ENCODE measurements at regions not wholly inside any gene's neighbourhood (a gene's known extent, or its start where the extent isn't known, plus 50 kb on each side); places are given as distances from the start of the nearest gene placed in this dataset.

DNA sequence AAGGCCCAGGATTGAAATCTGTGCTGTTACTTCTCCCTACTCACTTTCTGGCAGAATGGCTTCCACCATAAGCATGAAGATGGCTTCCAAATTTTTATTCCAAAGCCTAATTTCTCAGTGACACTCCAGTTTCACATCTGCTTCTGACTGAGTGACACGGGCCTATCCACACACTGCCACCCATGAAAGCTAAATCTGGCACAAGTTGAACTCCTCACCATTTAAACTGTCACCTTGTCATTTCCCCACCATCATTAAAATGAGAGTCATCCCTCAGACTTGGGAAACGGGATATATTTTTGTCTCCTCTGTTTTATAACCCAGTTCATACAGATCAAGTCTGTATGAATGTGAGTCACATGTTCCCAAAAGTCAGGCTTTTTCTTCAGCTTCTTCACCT, 77.1 kb downstream of the MGST1 start:
- Histone ChIP-seq H2AFZ (ENCODE audit: low read length) (no peak overlapping the region), H3K79me2 (ENCODE audit: control insufficient read depth, insufficient read depth, low read length) (no peaks in the 10 kb centered on the region), H3K27ac (ENCODE audit: insufficient read depth, low read length) (no peak overlapping the region), H3K36me3 (ENCODE audit: control insufficient read depth, insufficient read depth, low read length) (no peaks in the 10 kb centered on the region), H3K4me2 (ENCODE audit: extremely low read depth, insufficient read depth, low read length) (no peak overlapping the region), H3K4me3 (replicated peaks in 1 of 4; ENCODE audit: control extremely low read depth in 1 of 4, insufficient read depth in 1 of 4, low read depth in 3 of 4, low read length in 4 of 4) (no peak overlapping the region), H3K27me3 (ENCODE audit: control insufficient read depth, insufficient read depth, low read length) (no peaks in the 10 kb centered on the region), H3K9ac (ENCODE audit: insufficient read depth, low read length) (no peak overlapping the region), H3K4me1 (ENCODE audit: control insufficient read depth, extremely low read depth, insufficient read depth, low read length) (no peaks in the 10 kb centered on the region), H3K9me3 (ENCODE audit: control insufficient read depth, insufficient read depth, low read depth, low read length) (no peaks in the 10 kb centered on the region), H4K20me1 (ENCODE audit: control insufficient read depth, extremely low read depth, insufficient read depth, low read length) (no peaks in the 10 kb centered on the region)
- TF ChIP-seq CTCF (conservative IDR thresholded peaks at IDR 0.05 in 1 of 2, IDR thresholded peaks at IDR 0.05 in 1 of 2; ENCODE audit: low read depth in 1 of 2, low read length in 2 of 2) = no peak
- no peak for TF ChIP-seq EZH2 (IDR thresholded peaks at IDR 0.05; ENCODE audit: low read length, missing control alignments)
- DNase-seq (ENCODE audit: low read depth in 2 of 2) = no peak

GRCh38 chr12:16435875-16436554, 88.6 kb downstream of the MGST1 start:
- Histone ChIP-seq H3K4me3 (replicated peaks in 1 of 4; ENCODE audit: control extremely low read depth in 1 of 4, insufficient read depth in 1 of 4, low read depth in 3 of 4, low read length in 4 of 4) (no peak overlapping the region), H3K4me2 (ENCODE audit: extremely low read depth, insufficient read depth, low read length) (no peak overlapping the region), H3K9ac (ENCODE audit: insufficient read depth, low read length) (no peak overlapping the region), H2AFZ (ENCODE audit: low read length) (no peak overlapping the region), H3K4me1 (ENCODE audit: control insufficient read depth, extremely low read depth, insufficient read depth, low read length) (no peaks in the 10 kb centered on the region), H3K9me3 (ENCODE audit: control insufficient read depth, insufficient read depth, low read depth, low read length) (no peaks in the 10 kb centered on the region), H3K79me2 (ENCODE audit: control insufficient read depth, insufficient read depth, low read length) (no peaks in the 10 kb centered on the region), H4K20me1 (ENCODE audit: control insufficient read depth, extremely low read depth, insufficient read depth, low read length) (no peaks in the 10 kb centered on the region), H3K36me3 (ENCODE audit: control insufficient read depth, insufficient read depth, low read length) (no peaks in the 10 kb centered on the region), H3K27me3 (ENCODE audit: control insufficient read depth, insufficient read depth, low read length) (no peaks in the 10 kb centered on the region), H3K27ac (ENCODE audit: insufficient read depth, low read length) (no peak overlapping the region)
- no peak for TF ChIP-seq EZH2 (IDR thresholded peaks at IDR 0.05; ENCODE audit: low read length, missing control alignments)
- TF ChIP-seq CTCF (conservative IDR thresholded peaks at IDR 0.05 in 1 of 2, IDR thresholded peaks at IDR 0.05 in 1 of 2; ENCODE audit: low read depth in 1 of 2, low read length in 2 of 2) = no peak
- no peak for DNase-seq (ENCODE audit: low read depth in 2 of 2)

DNA sequence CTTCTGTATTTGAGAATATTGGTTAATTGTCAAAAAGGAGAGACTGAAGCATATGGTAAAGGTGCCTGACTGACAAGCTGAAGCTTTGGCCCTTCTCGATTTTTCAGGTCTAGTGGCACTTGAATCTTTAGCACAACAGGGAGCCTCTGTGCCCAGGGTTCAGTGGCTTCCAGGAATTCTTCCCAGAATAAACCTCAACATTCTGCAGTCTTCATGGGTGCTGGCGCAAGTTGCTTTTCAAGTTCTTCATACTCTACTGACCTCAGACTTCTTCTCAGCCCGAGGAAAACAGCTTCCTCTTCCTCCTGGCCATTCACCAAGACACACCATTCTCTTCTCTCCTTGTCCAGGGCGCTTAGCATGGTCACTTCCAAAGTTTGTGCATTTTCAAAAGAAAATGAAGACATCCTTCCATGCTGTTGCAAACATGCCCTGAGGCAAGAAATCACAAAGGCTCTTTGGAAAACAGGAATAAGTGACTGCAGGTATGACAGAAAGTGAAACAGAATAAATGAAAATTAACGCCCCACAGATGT, 89.9 kb downstream of the MGST1 start:
- Histone ChIP-seq H3K4me2 (ENCODE audit: extremely low read depth, insufficient read depth, low read length) (no peak overlapping the region), H4K20me1 (ENCODE audit: control insufficient read depth, extremely low read depth, insufficient read depth, low read length) (no peaks in the 10 kb centered on the region), H3K9me3 (ENCODE audit: control insufficient read depth, insufficient read depth, low read depth, low read length) (no peaks in the 10 kb centered on the region), H3K27me3 (ENCODE audit: control insufficient read depth, insufficient read depth, low read length) (no peaks in the 10 kb centered on the region), H3K79me2 (ENCODE audit: control insufficient read depth, insufficient read depth, low read length) (no peaks in the 10 kb centered on the region), H3K4me3 (replicated peaks in 1 of 4; ENCODE audit: control extremely low read depth in 1 of 4, insufficient read depth in 1 of 4, low read depth in 3 of 4, low read length in 4 of 4) (no peak overlapping the region), H3K36me3 (ENCODE audit: control insufficient read depth, insufficient read depth, low read length) (no peaks in the 10 kb centered on the region), H3K27ac (ENCODE audit: insufficient read depth, low read length) (no peak overlapping the region), H3K9ac (ENCODE audit: insufficient read depth, low read length) (no peak overlapping the region), H3K4me1 (ENCODE audit: control insufficient read depth, extremely low read depth, insufficient read depth, low read length) (no peaks in the 10 kb centered on the region), H2AFZ (ENCODE audit: low read length) (no peak overlapping the region)
- DNase-seq (ENCODE audit: low read depth in 2 of 2) = no peak
- no peak for TF ChIP-seq CTCF (conservative IDR thresholded peaks at IDR 0.05 in 1 of 2, IDR thresholded peaks at IDR 0.05 in 1 of 2; ENCODE audit: low read depth in 1 of 2, low read length in 2 of 2)
- TF ChIP-seq EZH2 (IDR thresholded peaks at IDR 0.05; ENCODE audit: low read length, missing control alignments) = no peak
